T-helper 2 cell (primary cell): ENCODE measurements at regions not wholly inside any gene's neighbourhood (a gene's known extent, or its start where the extent isn't known, plus 50 kb on each side); places are given as distances from the start of the nearest gene placed in this dataset.
"Not testable (repeated sequence)": the region's sequence is repeated elsewhere in the genome, so short reads cannot be mapped to it uniquely, and the experiment has no call there.

ENCODE experiments used
- DNase-seq, 5 experiments: peaks; one replicate each; pipeline versions ENCODE4 v3.0.0 to v3.0.0-alpha.2; 2012 to 2022

DNA sequence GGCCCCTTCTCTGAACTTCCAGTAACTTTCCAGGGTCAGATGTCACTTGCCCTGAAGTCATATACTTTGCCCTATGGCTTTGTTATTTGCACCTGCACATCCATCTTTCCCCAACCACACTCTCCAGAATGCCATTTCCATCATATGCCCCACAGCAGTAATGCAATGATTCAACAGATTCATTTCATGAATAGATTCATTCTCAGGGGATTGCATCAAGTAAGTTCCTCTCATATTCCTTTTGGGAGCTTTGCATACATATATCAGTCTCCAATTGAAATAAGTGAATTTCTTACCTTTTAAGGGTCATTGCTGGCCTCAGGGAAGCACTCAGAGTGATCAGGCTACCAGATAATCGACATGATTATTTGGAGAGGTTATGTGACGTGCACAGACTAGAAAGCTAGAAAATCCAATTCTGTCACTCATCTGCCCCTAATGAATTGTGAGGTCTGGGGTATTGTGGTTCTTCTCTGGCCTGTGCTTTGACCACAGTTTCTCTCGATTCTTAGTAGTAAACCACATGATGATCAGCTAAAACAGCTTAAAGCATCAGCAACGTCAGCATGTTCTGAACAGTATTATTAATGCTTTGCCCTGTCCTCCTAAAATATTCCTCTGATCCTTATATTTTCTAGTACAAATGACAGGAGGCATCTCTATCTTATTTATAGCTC lies 179.9 kb downstream of the ATPSCKMT start:
- DNase-seq: no peak

GRCh38 chr5:10065428-10066000 lies 184.2 kb downstream of the ATPSCKMT start:
- DNase-seq: no peak

DNA sequence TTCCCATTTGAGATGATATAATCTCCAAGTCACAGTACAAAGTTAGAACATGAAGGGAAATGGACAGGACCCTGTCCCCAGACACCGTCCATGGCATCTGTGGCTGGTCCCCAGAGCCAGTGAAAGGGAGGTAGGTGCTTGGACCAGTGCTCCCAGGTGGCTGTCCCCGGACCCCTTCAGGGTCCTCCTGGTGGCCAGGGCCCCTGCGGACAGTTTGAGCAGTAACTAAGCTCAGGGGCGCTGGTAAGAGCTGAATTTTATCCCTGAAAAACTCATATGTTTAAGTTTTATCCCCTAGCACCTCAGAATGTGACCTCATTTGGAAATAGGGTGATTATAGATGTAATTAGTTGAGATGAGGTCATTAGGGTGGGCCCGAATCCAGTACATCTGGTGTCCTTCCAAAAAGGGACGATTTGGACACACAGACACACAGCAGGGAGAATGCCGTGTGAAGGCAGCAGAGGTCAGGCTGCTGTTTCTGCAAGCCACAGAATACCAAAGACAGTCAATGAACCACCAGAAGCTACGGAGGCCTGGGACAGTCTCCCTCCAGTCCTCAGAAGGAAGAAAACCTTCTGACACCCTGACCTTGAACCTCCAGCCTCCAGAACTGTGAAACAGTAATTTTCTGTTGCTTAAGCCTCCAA lies 185.0 kb downstream of the ATPSCKMT start:
- no peak for DNase-seq

- DNase-seq: no peak
Measured at GRCh38 chr5:10063997-10064396, 185.7 kb downstream of the ATPSCKMT start.

DNA sequence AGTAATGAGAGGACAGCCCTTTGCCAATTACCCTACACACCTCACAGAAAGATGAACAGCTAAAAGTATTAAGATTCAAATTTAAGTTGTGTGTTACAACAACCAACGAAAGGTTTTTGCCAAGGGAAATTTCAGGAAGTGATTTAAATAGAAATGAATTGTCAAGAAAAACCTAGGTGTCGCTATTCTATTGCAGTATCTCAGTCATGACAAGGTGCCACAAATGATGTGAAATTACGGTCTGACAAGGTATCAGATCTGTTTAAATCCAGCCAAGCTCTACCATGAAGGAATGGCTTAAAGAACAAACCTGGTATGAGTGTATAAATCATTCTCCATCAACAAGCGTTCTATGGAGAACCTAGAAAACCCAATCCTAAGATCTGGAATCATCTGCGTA lies 189.7 kb downstream of the ATPSCKMT start:
- DNase-seq: no peak

DNA sequence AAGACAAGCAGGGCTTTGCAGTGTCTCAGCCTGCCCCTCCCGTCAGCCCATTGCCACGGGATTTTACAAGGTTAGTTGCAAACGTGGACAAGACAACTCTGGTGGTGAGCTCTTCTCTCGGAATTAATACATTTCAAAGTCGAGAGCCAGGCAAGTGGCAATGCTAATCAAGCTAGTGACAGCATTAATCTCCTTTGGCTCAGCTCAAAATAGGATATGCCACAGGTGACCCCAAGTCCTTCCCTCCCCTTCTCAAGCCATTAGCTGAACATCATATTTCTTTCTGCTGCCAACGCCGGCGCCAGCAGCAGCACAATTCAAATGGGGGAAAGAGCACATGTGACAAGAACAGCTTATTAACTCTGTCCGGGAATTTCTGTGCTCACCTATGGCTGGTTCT lies 190.1 kb downstream of the ATPSCKMT start:
- no peak for DNase-seq

DNA sequence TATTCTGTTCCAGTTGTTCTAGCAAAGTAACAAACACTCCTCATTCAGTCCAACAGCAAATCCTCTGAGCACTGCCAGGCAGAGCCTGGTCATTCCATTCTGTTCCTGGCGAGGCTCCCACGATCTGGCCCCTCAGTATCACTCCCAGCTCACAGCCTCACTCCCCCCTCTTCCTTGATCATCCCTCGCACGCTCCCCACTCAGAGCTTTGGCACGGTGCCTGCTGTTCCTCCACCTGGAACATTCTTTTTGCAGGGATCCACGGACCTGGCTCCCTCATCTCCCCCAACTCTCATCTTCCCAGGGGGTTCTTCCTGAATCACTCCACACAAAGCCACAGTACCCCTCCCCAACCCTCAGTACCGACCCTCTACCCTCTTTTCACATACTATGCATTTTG lies 192.3 kb downstream of the ATPSCKMT start:
- DNase-seq: no peak

DNA sequence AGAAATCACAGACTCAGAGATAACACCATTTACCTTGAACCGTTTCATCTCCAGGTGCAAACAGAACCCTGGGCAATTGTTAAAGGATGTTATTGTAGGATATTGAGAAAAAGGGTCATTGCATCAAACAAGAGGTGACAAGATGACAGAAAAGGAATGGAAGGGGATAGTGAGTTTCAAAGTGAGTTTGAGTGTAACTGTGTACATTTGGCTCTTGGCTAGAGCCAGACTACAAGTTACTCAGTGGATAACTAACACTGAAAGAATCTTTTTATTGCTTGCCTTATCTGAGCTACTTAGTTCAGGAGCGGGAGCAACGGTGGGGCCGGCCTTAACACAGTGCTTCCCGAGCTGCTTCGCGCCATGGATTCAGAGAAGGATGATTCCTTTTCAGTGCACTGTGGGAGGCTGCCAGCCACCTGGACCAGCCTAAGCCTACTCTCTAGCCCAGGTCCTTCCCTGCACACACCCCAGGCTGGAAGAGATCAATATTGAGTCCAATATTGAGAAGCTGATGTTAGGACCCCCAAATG lies 193.4 kb downstream of the ATPSCKMT start:
- no peak for DNase-seq

GRCh38 chr5:10049858-10050455 lies 199.7 kb downstream of the ATPSCKMT start:
- DNase-seq: no peak

DNA sequence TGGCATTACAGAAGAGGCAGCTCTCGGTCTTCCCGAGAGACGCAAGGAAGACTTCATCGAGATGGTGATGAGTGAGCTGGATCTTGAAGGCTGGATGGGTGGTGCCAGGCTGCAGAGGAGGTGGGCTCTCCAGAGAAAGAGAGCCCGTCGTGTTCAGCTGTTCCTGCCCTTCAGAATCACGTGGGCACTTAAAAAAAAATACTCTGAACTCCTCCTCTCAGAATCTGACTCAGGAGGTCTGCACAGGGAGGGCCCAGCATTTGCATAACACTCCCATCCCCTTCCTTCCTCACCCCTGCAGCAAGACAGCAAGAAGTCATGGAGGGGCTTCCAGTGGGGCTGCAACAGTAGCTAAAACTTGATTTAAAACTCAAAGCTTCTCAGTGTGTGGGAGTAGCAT lies 203.0 kb downstream of the ATPSCKMT start:
- DNase-seq: no peak

GRCh38 chr5:10045376-10045775 lies 204.3 kb downstream of the ATPSCKMT start:
- no peak for DNase-seq

DNA sequence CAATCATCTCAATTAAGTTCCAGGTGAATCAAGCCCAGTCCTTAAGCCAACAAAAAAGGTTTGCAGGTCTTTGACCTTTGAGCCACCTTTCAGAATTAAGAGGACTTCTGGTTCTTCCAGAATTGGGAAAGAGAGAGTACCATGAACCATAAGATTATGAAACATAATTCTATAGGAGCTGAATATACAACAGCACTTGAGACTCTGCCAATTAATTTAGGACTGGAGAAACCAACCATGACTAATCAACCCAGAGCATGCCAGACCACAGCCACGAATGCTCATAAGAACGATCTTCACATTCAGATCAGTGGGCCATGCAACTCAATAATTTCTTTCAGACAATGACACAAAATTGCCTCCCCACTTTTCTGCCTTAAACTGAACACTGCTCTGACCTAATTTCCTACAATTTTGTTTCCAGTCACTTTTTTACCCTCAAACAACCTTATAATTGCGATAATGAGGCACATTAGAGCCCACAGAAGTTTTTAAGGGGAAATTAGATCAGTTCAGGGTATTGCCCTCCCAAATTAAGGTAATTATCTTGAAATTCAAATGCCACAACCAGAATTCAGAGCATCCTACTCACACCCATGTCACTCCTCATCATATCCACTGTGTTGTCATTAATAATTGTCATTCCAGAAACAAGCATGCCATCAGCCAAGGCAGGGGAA lies 213.4 kb downstream of the ATPSCKMT start:
- no peak for DNase-seq

GRCh38 chr5:10034001-10034400 lies 215.7 kb downstream of the ATPSCKMT start:
- DNase-seq: no peak

GRCh38 chr5:10031817-10032216 lies 217.9 kb downstream of the ATPSCKMT start:
- no peak for DNase-seq

GRCh38 chr5:10030219-10030831 lies 219.4 kb downstream of the ATPSCKMT start:
- DNase-seq: peak in 1 of 5 experiments; percentile 7

GRCh38 chr5:10023494-10023893 lies 226.2 kb downstream of the ATPSCKMT start:
- no peak for DNase-seq

DNA sequence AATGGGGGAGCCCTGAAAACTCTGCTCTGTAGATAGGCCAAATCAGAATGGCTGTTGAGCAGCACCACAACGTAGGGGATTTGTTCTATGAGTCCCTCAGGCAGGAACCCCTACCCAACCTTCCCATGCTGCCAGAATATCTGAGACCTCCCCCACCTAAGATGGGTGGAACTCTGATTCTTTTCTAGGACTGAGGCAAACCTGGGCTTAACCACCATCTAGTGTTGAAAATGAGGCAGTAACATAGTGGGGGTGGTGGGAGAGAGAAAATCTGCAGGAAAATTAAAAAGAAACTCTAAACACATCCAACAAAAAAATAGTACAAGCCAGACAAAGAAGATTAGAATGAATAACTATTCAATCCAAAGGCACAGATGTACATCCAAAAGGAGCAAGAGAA lies 228.4 kb downstream of the ATPSCKMT start:
- no peak for DNase-seq

DNA sequence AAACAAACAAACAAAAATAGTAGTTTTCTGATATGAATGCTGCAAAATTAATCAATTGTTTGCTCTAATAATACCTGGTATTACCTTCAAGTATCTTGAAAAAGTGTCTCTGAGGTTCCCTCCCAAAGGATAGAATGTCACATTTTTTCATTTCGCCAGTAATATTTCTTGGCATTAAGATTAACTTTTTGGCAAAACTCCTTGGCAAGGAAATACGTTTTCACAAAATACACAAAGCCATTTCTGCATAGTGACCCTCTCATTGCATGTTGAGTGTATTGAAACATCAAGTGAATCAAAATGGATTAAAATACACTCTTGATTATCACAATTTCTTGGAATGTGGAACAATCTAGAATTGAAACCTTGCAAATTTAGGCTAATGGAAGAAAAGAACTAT lies 230.5 kb downstream of the ATPSCKMT start:
- DNase-seq: no peak

GRCh38 chr5:10018201-10019069 lies 231.3 kb downstream of the ATPSCKMT start:
- no peak for DNase-seq

GRCh38 chr5:10017786-10018185 lies 231.9 kb downstream of the ATPSCKMT start:
- DNase-seq: no peak

- peak in 1 of 5 experiments; percentile 8 for DNase-seq
Measured at GRCh38 chr5:10016559-10016958, 233.1 kb downstream of the ATPSCKMT start.

DNA sequence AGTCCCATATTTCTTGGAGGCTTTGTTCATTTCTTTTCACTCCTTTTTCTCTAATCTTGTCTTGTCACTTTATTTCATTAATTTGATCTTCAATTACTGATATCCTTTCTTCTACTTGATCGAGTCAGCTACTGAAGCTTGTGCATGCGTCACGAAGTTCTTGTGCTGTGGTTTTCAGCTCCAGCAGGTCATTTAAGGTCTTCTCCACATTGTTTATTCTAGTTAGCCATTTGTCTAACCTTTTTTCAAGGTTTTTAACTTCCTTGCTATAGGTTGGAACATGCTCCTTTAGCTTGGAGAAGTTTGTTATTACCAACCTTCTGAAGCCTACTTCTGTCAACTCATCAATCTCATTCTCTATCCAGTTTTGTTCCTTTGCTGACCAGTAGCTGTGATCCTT lies 234.0 kb downstream of the ATPSCKMT start:
- DNase-seq: not testable (repeated sequence)
